HG02884 (cell line): ENCODE measurements at regions not wholly inside any gene's neighbourhood (a gene's known extent, or its start where the extent isn't known, plus 50 kb on each side); places are given as distances from the start of the nearest gene placed in this dataset.
"Not testable (repeated sequence)": the region's sequence is repeated elsewhere in the genome, so short reads cannot be mapped to it uniquely, and the experiment has no call there.

Experiments used
- ATAC-seq: cut with Tn5 transposase; IDR thresholded peaks from one replicate; pipeline ENCODE4 v1.9.1; 2021; ENCODE audit warnings: mild to moderate bottlenecking, moderate library complexity; ENCODE audit not compliant: unreplicated experiment

GRCh38 chr5:127133071-127133470 is 59.8 kb upstream of the C5orf63 start:
- ATAC-seq = no peak

- ATAC-seq = no peak
Measured at GRCh38 chr5:127136908-127137307, 63.6 kb upstream of the C5orf63 start.

DNA sequence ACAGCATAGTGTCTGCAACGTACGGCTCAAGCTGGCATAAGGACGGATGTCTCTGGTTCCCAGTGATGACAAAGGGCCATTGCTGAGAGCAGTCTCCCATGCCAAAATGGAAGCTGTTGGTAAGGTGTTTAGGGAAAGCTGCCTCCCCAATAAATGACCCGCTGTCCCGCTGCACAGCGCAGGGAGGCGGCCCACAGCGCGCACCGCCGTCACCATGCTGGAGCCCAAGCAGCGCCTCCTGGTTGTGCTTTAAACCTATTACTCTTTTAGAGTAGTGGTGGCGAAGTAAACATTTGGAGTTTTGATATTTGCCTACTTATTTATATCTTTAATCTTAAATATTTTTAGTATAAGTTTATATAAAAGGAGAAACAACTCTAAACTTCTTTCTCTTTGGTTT is 70.4 kb upstream of the C5orf63 start:
- no peak for ATAC-seq

- ATAC-seq = no peak
Measured at GRCh38 chr5:127153031-127153430, 79.7 kb upstream of the C5orf63 start.

DNA sequence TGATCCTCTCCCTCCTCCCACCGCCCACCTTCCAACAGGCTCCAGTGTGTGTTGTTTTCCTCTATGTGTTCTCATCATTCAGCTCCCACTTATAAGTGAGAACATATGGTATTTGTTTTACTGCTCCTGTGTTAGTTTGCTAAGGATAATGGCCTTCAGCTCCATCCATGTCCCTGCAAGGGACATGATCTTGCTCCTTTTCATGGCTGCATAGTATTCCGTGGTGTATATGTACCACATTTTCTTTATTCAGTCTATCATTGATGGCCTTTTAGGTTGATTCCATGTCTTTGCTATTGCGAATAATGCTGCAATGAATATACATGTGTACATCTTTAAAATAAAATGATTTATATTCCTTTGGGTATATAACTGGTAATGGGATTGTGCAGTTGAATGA is 80.2 kb upstream of the C5orf63 start:
- no peak for ATAC-seq

GRCh38 chr5:127163750-127164149 is 90.4 kb upstream of the C5orf63 start:
- ATAC-seq = no peak

DNA sequence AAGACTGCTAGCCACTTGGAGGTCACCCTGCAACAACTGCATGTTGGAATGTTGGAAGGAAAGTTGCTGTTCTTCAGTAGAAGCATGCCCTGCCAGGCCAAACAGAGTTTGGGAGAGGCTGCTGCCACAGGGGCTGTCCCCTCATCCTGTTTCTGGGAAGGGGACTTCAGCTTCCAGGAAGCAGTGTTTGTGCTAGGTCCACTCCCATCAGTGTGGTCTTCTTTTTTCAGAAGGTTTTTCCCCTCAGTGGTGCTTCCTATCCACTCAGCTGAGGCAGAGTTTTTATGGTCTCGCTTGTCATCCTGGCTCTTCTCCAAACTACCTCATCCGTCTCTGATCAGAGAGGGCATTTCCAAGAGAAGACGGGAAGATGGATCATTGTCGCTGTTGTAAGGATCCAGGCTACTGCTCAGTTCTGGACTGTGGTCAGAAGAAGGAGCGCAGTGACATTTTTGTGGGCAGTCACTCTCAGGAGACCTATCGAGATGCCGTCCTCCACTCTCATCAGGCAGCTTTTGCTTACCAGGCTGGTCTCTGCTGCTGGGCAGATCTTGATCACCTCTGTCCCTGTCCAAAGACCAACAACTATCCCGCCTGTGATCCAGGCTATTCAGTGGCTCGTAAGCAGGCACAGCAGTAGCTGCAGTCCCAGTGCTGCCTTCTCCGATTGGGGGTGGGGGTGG is 97.8 kb upstream of the C5orf63 start:
- ATAC-seq = no peak

GRCh38 chr5:127176769-127177168 is 103.5 kb upstream of the C5orf63 start:
- no peak for ATAC-seq

- ATAC-seq = not testable (repeated sequence)
Measured at GRCh38 chr5:127182631-127183030, 108.0 kb upstream of the MEGF10 start.

- no peak for ATAC-seq
Measured at GRCh38 chr5:127183332-127183731, 107.3 kb upstream of the MEGF10 start.

DNA sequence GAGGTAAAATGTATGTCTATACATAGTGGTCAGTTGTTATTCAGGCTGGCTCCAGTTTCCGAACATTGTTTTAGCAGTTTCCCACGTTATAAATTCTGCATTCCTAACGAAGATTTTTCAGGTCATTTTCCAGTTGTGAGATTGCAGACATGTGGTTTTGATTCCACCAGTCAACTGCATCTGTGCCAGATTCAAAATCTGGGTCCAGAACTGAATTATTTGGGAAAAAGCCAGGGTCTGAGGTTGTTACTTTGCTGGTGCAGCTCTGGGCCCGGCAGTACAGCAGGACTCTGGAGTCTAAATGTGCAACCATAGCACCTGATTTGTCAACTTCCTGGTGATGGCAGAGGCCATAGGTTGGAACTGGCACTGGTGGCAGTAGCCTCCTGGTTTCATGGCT is 105.7 kb upstream of the MEGF10 start:
- no peak for ATAC-seq

DNA sequence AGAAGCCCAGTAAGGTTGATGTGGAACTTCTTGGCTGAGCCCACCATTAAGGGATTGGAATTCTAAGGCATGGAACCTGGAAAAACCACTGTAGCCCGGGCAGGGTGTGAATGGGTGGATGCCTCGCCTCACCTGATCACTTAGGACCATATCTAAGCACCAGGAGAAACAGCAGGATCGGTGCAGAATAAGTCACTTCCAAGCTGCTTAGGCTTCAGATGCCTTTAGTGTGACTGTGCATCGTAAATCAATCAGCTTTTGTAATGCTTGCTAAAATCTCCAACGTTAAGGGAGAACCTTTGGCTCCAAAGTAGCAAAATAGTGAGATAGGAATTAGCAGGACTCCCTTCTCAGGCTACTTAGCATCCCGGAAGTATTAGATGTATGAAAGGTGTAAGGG is 103.9 kb upstream of the MEGF10 start:
- no peak for ATAC-seq

DNA sequence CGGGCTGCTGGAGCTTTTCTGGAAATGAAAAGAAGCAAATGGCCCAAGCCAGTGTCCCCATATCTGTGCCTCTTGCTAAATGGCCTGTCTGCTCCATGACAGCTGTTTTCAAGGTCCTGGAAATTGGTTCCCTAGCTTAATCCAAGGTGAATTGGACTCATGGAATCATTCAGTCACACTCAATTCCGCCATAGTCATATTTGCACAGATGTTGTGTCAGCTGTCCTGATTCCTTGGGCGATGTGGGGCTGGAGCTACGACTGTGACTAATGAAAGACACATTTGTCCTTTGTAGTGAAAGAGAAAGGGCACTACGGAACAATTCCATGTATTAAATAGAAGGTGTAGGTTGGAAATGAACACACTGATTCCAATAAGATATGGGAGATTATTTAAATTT is 102.9 kb upstream of the MEGF10 start:
- no peak for ATAC-seq

DNA sequence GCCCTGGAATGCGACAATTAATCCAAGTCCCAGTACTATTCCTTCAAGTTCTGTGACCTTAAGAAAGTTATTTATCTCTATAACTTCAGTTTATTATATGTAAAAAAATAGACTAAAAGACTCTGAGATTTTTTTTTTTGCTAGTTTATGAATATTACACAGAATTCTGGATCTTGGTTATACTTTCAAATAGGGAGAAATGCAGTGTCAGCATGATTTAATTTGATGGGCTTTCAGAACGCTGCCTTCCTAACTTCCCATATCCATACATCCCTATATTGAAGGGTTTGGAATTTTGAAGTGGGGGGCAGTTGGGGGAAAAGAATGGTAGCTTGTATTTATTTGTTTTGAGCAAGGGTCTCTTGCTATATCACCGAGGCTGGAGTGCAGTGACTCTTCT is 98.4 kb upstream of the MEGF10 start:
- ATAC-seq = no peak

DNA sequence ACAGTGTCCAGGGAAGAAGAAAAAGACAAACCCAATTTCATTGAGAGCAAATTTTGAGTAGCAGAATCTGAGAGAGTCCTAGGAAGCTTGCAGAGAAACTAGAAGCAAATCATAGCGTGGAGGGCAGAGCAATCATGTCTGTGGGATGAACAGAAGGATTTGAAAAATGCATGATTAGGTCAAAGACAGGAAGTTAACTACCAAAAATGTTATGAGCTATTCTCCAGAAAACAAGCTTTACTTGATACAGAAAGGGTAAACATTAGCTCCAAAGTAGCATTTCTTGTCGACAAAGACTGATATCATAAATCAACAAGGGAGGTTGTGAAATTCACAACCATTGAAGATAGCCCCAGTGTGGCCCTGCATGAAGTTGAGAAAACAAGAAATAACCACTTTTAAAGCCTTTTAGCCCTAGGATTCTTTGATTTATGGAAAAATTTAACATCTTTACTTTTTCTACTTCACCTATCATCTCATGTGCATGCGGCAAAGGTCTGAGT is 97.7 kb upstream of the MEGF10 start:
- ATAC-seq = no peak

DNA sequence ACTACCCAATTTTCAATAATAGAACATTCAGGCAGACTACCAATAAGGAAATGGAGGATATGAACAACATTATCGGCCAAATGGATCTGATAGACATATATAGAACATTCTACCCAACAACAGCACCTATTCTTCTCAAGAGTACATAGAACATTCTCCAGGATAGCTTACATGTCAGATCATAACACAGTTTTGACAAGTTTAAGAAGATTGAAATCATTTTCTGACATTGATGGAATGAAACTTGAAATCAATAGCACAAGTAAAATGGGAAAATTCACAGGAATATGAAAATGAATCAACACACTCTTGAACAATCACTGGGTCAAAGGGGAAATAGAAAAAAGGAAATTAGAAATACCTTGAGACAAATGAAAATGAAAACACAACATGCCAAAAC is 94.6 kb upstream of the MEGF10 start:
- no peak for ATAC-seq

- ATAC-seq = not testable (repeated sequence)
Measured at GRCh38 chr5:127197402-127198167, 93.0 kb upstream of the MEGF10 start.

DNA sequence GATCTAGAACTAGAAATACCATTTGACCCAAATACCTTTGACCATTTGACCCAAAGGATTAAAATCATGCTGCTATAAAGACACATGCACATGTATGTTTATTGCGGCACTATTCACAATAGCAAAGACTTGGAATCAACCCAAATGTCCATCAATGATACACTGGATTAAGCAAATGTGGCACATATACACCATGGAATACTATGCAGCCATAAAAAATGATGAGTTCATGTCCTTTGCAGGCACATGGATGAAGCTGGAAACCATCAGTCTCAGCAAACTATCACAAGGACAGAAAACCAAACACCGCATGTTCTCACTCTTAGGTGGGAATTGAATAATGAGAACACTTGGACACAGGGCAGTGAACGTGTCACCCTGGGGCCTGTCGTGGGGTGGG is 87.9 kb upstream of the MEGF10 start:
- ATAC-seq = not testable (repeated sequence)

GRCh38 chr5:127203818-127204217 is 86.8 kb upstream of the MEGF10 start:
- ATAC-seq = no peak

DNA sequence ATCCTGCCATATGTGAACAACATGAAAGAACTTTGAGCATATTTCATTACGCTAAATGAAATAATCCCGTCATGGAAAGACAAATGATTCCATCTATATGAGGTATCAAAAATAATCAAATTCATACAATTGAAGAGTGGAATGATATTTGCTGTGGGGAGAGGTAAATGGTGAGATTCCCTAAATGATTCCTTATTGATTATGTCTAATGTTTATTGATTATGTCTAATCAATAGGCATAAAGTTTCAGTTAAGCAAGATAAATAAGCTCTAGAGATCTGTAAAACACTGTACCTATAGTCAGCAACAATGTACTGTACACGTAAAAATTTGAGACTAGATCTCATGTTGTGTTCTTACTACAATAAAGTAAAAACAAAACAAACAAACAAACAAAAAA is 85.4 kb upstream of the MEGF10 start:
- ATAC-seq = no peak

DNA sequence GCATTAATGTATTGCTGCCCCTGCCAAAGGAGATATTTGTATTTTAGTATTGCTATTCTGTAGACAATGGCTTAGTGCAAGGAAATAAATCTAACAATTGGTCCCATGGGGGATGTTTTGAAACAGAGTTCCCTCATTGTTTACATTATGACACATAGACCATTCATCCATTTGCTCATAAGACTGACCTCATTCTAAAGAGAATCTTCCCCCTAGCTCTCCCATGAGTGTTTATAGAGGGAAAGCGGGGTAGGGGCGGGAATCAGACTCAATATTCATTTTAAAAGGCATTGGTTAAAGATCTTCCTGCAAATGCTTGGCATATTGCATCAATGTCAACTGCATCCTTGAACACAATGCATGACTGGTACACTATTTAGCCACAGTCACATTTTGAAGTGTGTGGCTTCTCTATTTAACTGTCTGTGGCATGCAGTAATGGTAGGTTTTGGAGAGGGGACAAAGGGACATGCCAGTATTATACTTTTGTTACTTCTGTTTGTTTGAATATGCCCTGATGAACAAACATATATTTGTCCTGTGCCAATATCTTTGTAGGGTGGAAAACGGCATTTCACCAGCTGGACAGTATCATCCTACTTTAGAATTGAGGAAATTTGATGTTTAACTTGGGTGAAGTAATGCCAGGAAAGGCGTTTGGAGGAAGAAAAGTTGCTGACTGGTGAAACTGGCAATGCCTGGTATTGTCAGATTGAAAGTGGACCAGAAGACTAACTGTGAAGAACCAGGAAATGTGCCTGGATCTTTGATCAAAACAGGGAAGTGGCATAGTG is 84.1 kb upstream of the MEGF10 start:
- ATAC-seq = no peak

DNA sequence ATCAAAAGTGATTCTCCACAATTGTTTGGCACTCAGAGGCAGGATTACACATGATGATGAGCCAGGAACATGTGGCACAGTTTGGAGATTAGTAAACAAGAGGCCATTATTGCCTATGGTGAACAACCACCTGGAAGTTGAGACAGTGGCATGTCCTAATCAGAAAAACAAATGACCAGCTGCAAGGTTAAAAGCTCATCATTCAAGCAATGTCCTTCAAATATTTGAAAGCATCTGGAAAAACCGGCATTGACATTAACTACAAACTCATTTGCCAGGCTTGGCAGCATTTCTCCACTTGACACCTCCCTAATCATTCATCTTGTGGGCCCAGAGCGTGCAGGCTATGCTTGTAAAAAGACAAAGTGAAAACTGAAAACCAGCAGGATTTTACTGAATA is 80.6 kb upstream of the MEGF10 start:
- ATAC-seq = no peak
